ENCODE measurements at regions not wholly inside any gene's neighbourhood (a gene's known extent, or its start where the extent isn't known, plus 50 kb on each side); places are given as distances from the start of the nearest gene placed in this dataset.

DNA sequence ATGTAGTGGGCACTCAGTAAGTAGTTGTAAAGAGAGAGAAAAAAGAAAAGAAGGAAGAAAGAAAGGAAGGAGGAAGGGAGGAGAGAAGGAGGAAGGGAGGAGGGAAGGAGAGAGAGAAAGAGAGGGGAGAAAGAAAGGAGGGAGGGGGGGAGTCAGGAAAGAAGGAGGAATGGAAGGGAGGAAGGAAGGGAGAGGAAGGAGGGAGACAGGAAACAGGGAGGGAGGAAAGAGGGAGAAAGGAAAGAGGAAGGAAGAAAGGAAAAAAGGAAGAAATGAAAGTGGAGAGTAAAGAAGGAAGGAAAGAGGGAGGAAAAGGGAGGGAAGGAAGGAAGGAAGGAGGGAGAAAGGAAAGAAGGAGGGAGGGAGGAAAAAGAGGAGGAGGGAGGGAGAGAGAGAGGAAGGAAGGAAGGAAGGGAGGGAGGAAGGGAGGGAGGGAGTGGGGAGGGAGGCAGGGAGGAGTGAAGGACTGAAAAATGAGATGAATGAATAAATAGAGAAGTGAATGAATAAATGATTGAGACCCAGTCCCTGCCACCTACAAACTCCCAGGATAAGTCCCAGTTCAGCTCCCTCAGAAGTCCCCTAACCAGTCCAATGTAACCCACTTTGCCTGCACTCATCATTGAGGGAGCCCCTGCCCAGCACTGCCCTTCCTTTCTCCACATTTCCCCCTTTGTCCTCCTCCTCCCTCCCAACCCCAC lies 739.0 kb upstream of the TBX3 start:
- TF ChIP-seq POLR2A (IDR thresholded peaks at IDR 0.05) = no peak
- TF ChIP-seq, protein P1, sequence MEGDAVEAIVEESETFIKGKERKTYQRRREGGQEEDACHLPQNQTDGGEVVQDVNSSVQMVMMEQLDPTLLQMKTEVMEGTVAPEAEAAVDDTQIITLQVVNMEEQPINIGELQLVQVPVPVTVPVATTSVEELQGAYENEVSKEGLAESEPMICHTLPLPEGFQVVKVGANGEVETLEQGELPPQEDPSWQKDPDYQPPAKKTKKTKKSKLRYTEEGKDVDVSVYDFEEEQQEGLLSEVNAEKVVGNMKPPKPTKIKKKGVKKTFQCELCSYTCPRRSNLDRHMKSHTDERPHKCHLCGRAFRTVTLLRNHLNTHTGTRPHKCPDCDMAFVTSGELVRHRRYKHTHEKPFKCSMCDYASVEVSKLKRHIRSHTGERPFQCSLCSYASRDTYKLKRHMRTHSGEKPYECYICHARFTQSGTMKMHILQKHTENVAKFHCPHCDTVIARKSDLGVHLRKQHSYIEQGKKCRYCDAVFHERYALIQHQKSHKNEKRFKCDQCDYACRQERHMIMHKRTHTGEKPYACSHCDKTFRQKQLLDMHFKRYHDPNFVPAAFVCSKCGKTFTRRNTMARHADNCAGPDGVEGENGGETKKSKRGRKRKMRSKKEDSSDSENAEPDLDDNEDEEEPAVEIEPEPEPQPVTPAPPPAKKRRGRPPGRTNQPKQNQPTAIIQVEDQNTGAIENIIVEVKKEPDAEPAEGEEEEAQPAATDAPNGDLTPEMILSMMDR (IDR thresholded peaks at IDR 0.05) = no peak
- intact Hi-C loops (cut with DNase I; ENCODE audit: low total_unique reads) = no loop called here
- H3K4me3 ChIP-seq (ENCODE audit: low read depth, poor library complexity, severe bottlenecking) = no peak overlapping the region
- no peak for DNase-seq (ENCODE audit: low spot score in 2 of 2)

DNA sequence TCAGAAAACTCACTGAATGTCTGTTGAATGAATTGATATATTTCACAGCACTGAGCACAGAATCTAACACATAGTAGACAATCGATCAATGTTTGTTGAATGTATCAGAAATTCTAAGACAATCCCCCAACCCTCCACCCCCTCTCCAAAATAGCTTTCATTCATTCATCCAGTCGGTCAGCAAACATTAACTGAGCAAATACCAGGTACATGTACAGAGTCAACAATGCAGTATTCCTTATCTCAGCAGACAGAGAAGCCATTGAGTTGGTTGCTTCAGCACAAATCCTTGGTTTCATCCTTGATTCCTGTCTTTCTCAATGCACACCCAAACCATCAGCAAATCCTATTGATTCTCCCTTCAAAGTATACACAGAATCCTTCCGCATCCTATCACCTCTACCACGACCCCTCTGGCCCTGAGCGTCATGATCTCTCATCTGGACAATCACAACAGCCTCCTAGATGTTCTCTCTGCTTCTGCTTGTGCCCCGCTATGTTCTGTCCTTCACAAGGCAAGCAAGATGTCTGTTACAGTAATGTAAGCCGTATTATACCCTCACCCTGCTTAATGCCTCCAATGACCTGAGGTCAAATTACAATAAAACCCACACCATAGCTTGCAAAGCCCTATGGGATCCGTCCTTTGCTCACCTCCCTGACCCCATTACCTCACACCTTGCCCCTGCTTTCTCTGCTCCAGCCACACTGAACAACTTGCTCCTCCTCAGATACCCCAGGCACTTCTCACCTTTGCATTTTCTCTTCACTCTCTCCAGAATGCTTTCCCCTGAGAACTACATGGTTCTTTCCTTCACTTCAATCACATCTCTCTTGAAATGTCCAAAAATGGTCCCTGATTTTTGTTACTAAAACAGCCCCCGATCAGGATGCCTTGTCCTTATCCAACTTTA lies 738.1 kb upstream of the TBX3 start:
- 90 to 93% methylated on average over 9 of the region's 9 CpGs for WGBS, 2 donors
- DNase-seq (ENCODE audit: low spot score in 2 of 2) = no peak
- H3K4me3 ChIP-seq (ENCODE audit: low read depth, poor library complexity, severe bottlenecking) = no peak overlapping the region
- intact Hi-C loops (cut with DNase I; ENCODE audit: low total_unique reads) = no loop called here
- TF ChIP-seq, protein P1 (IDR thresholded peaks at IDR 0.05) = no peak
- no peak for TF ChIP-seq POLR2A (IDR thresholded peaks at IDR 0.05)

GRCh38 chr12:115421350-115421749 lies 737.4 kb upstream of the TBX3 start:
- DNase-seq (ENCODE audit: low spot score in 2 of 2) = no peak
- WGBS, 2 donors = 89 to 93% methylated on average over 1 of the region's 1 CpG
- TF ChIP-seq, protein P1 (IDR thresholded peaks at IDR 0.05) = no peak
- TF ChIP-seq POLR2A (IDR thresholded peaks at IDR 0.05) = no peak
- intact Hi-C loops (cut with DNase I; ENCODE audit: low total_unique reads) = no loop called here
- no peak overlapping the region for H3K4me3 ChIP-seq (ENCODE audit: low read depth, poor library complexity, severe bottlenecking)

DNA sequence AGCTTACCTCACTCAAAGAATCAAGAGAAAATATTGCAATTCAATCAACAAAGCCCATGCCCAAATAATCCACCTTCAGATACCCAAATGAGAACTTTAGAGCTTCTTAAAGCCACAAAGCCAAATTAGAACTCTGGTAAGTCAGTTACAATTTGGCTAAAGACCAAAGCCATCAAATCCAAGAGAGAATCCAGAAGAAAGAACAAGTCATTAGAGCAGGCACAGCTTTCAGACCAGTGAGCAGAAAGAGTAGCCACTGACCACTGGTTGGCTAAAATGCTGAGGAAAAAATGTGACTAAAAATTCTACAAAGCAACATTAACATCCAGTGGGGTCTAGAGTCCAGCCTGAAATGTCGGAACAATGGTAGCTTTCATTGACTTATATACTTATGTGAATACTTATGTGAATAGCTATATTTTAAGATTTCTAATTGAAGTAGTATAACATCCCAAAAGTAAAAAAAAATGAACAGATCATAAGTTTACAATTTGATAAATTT lies 735.2 kb upstream of the TBX3 start:
- no peak for DNase-seq (ENCODE audit: low spot score in 2 of 2)
- 95 to 98% methylated on average over 1 of the region's 1 CpG for WGBS, 2 donors
- no peak overlapping the region for H3K4me3 ChIP-seq (ENCODE audit: low read depth, poor library complexity, severe bottlenecking)
- TF ChIP-seq POLR2A (IDR thresholded peaks at IDR 0.05) = no peak
- TF ChIP-seq, protein P1 (IDR thresholded peaks at IDR 0.05) = no peak
- intact Hi-C loops (cut with DNase I; ENCODE audit: low total_unique reads) = no loop called here

- H3K4me3 ChIP-seq (ENCODE audit: low read depth, poor library complexity, severe bottlenecking) = no peak overlapping the region
- 89 to 91% methylated on average over 2 of the region's 2 CpGs for WGBS, 2 donors
- no peak for DNase-seq (ENCODE audit: low spot score in 2 of 2)
- intact Hi-C loops (cut with DNase I; ENCODE audit: low total_unique reads) = no loop called here
- no peak for TF ChIP-seq POLR2A (IDR thresholded peaks at IDR 0.05)
- TF ChIP-seq, protein P1 (IDR thresholded peaks at IDR 0.05) = no peak
Observed at GRCh38 chr12:115417610-115418009, 733.6 kb upstream of the TBX3 start.

Measured in lower leg skin (tissue), 4 donors.